HCT116 (cell line): ENCODE measurements at regions not wholly inside any gene's neighbourhood (a gene's known extent, or its start where the extent isn't known, plus 50 kb on each side); places are given as distances from the start of the nearest gene placed in this dataset.

ENCODE experiments used
- CTCF ChIP-seq, 3 experiments: fragments of 200-600 bp in 1 of 3; sonication (generic) in 1 of 3; IDR thresholded peaks in 2 of 3; conservative IDR thresholded peaks in 1 of 3; 2 replicates each; pipeline ENCODE4 v1.5.1; 2012 to 2017; ENCODE audit warnings: low read depth in 2 of 3, low read length in 2 of 3, antibody characterized with exemption in 1 of 3, borderline replicate concordance in 1 of 3, control low read depth in 1 of 3, mild to moderate bottlenecking in 1 of 3, mixed read lengths in 1 of 3, mixed run types in 1 of 3, moderate library complexity in 1 of 3; ENCODE audit not compliant: insufficient read depth in 1 of 3
- POLR2A ChIP-seq: IDR thresholded peaks from 2 replicates; pipeline ENCODE4 v1.7.0; 2011; ENCODE audit warnings: borderline replicate concordance; ENCODE audit not compliant: insufficient read depth, insufficient read length; ENCODE audit errors: extremely low read depth
- TCF7L2 ChIP-seq: IDR thresholded peaks from 2 replicates; pipeline ENCODE4 v1.7.0; 2011; ENCODE audit warnings: borderline replicate concordance, inconsistent platforms; ENCODE audit not compliant: insufficient read depth, insufficient read length; ENCODE audit errors: extremely low read depth
- YY1 ChIP-seq: IDR thresholded peaks from 2 replicates; pipeline ENCODE4 v1.6.1; 2011; ENCODE audit warnings: low read length, low read depth, moderate library complexity, mild to moderate bottlenecking; ENCODE audit not compliant: insufficient replicate concordance; ENCODE audit errors: extremely low read depth
- TF ChIP-seq, protein P1 (sequence below): IDR thresholded peaks from 2 replicates; pipeline ENCODE4 v1.6.1; 2012

DNA sequence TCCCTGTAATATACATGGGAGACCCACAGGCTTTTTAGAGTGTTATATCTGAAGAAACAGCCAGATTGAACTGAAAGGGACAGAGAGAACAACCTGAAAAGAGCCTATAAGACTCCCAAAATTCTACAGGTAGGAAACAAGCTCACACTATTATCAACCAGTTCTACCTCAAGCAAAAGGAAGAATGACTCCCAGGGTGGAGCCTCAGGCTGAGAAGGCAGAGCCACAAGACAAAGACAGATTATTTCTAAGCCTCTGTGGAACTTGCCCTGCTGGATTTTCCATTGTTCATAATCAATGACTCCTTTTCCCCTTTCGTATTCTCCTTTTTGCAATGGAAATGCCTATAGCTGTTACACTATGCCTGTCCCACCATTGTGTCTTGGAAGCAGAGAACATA, 95.1 kb upstream of the LMCD1 start:
- TF ChIP-seq YY1 (no peak), CTCF (IDR thresholded peaks at IDR 0.05 in 2 of 3, conservative IDR thresholded peaks at IDR 0.05 in 1 of 3; ENCODE audit: borderline replicate concordance in 1 of 3, insufficient read depth in 1 of 3, low read depth in 2 of 3, low read length in 2 of 3) (no peak), TCF7L2 (no peak), POLR2A (no peak)
- TF ChIP-seq, protein P1, sequence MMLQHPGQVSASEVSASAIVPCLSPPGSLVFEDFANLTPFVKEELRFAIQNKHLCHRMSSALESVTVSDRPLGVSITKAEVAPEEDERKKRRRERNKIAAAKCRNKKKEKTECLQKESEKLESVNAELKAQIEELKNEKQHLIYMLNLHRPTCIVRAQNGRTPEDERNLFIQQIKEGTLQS, result no peak
